GM19328 (cell line): ENCODE measurements at regions not wholly inside any gene's neighbourhood (a gene's known extent, or its start where the extent isn't known, plus 50 kb on each side); places are given as distances from the start of the nearest gene placed in this dataset.

Experiments
- ATAC-seq: cut with Tn5 transposase; IDR thresholded peaks from one replicate; pipeline ENCODE4 v1.9.1; 2021; ENCODE audit warnings: mild to moderate bottlenecking, moderate library complexity; ENCODE audit not compliant: unreplicated experiment

GRCh38 chr9:82149501-82149946 lies 161.0 kb downstream of the SPATA31D1 start:
- ATAC-seq, result no peak

- no peak for ATAC-seq
Observed at GRCh38 chr9:82152181-82152580, 163.6 kb downstream of the SPATA31D1 start.

GRCh38 chr9:82153032-82153431 lies 164.5 kb downstream of the SPATA31D1 start:
- no peak for ATAC-seq

- ATAC-seq, result no peak
Observed at GRCh38 chr9:82154573-82154972, 166.0 kb downstream of the SPATA31D1 start.

- no peak for ATAC-seq
Observed at GRCh38 chr9:82161876-82162275, 173.3 kb downstream of the SPATA31D1 start.

DNA sequence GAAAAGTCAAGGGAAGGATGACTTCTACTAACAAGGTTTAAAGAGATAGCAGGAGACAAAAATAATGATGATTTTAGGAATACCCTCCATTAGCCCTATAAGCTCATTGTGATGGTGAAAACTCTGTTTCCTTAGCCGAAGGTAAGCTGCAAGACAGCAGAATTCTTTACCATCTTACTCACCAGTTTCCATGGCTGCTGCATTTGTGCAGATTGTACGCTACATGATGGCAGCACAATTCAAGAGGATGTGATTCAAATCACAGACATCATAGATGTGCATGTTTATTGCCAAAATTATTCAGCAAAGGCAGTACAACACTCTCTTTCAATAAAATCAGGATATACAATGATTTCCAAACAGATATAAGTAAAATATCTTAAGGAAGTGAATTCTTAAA lies 175.6 kb downstream of the SPATA31D1 start:
- no peak for ATAC-seq

- no peak for ATAC-seq
Observed at GRCh38 chr9:82167296-82167695, 178.7 kb downstream of the SPATA31D1 start.

- no peak for ATAC-seq
Observed at GRCh38 chr9:82168585-82168984, 180.0 kb downstream of the SPATA31D1 start.

DNA sequence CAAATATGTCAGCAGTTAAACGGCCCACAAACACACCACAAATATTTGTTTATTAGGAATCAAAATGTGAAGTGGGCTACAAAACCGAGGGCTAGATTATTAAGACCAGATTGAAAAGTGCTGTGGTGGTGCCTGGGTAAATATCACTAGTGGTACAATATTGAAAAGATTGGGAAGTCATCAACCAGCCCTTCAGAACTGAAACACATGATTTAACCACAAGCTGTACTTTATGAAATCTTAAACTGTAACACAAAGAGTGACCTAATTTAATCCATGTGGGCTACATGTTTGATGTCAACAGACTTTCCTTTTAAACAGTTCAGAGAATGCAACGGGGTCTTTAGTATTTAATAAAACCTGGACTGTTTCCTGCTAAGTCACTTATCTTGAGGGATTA lies 182.3 kb downstream of the SPATA31D1 start:
- no peak for ATAC-seq

DNA sequence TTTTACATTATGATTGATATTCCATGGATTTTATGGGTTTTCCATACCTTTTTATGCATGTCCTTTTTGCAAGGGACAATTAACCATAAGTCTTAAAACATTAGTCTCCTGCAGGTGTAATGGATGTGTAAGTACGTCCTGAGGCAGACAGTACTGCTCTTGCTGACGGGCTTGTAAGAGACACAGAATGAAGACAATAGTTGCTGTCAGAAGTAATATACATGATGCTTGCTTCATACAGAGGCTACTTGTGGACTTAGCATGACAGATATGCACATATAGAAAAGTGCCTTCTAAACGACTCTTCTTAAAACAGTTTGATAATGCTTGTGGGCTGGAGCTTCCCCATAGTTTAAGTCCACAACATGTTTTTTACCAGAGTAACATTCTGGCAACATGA lies 182.7 kb downstream of the SPATA31D1 start:
- ATAC-seq, result no peak

- no peak for ATAC-seq
Observed at GRCh38 chr9:82180711-82181110, 192.1 kb downstream of the SPATA31D1 start.

GRCh38 chr9:82183181-82183860 lies 194.7 kb downstream of the SPATA31D1 start:
- ATAC-seq, result no peak

GRCh38 chr9:82184524-82184923 lies 196.0 kb downstream of the SPATA31D1 start:
- no peak for ATAC-seq

- ATAC-seq, result no peak
Observed at GRCh38 chr9:82188817-82189216, 200.2 kb downstream of the SPATA31D1 start.

DNA sequence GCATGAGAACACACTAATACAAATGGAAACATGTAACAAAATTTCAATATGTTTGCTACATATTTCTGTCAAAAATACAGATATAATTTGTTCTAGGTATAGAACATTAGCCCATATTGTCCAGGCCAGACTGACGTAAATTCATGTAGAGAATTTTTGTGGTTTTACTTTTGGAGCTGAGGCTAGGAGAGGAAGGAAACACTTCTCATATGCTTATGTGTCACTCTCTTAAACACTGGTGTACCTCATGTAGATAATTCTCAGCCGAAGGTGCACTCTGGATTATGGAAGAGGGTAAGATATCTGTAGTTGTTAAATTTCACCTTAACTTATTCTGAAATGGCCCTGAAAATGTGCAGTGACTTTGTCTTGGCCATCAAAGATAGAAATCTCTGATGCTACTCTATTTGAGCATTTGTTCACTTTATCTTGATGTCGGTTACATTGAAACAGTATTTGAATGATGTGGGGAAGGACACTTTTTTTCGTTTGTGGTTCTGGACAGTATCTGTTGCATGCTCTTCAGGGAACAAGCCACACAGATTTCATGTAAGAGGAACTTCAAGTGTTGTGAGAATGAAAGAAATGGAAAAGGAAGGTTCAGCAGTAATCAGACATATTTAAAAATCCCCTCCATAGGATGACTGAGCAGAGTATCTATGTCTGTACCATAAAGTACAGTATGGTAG lies 202.7 kb downstream of the SPATA31D1 start:
- ATAC-seq, result no peak

GRCh38 chr9:82192211-82192610 lies 203.6 kb downstream of the SPATA31D1 start:
- ATAC-seq, result no peak

GRCh38 chr9:82196622-82197441 lies 208.3 kb downstream of the SPATA31D1 start:
- ATAC-seq, result no peak

GRCh38 chr9:82201196-82201595 lies 212.6 kb downstream of the SPATA31D1 start:
- ATAC-seq, result no peak

DNA sequence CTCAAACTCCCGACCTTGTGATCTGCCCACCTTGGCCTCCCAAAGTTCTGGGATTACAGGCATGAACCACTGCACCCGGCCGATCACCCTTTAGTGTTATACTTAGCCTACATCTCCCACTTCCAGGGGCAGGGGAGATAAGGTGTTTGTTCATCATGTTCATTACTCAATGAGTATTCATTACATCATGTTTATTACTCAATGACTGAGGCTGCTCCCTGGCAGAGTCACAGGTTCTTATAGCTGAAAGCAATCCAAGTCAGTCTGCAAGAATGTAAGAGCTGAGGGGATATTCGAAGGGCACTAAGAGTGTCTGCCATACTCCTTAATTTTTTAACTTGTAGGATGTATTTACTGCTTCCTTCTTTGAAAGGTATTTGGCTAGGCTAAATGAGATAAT lies 214.2 kb downstream of the SPATA31D1 start:
- no peak for ATAC-seq

DNA sequence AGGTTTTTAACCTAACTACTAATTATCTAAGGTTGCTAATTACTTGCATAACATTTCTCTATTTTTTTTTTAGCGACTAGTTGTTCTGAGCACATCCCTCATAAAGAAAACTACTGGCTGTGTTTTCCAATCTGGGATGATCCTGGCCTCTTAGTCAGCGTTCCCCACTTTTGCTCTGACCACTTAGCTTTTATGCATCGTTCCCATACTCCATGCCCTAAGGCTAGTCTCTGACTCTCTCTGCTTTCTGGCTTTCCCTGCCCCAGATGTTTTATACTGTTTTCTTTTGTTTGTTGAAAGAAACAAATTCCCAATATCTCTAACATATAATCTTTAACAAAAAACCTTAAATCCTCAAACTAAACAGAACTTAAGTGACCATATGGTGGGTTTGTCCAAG lies 217.9 kb downstream of the SPATA31D1 start:
- ATAC-seq, result no peak

- ATAC-seq, result no peak
Observed at GRCh38 chr9:82206946-82207345, 218.4 kb downstream of the SPATA31D1 start.
